Neural progenitor cell (in vitro differentiated cells): ENCODE measurements at regions not wholly inside any gene's neighbourhood (a gene's known extent, or its start where the extent isn't known, plus 50 kb on each side); places are given as distances from the start of the nearest gene placed in this dataset.
A peak's percentile ranks its signal among the peaks of the same experiment; 100 is the strongest.

Source experiments
- DNase-seq: peaks from one replicate; pipeline ENCODE4 v3.0.0-alpha.2; 2016; ENCODE audit warnings: low spot score
- H2AFZ ChIP-seq: fragments of 200-600 bp; sonication (generic); replicated peaks from 2 replicates; pipeline ENCODE4 v1.6.1; 2016; ENCODE audit warnings: antibody characterized with exemption
- H3F3A ChIP-seq: fragments of 200-600 bp; sonication (generic); 2 replicates; pipeline ENCODE4 v1.6.1; 2016; ENCODE audit warnings: antibody characterized with exemption, low read depth
- H3K27ac ChIP-seq: fragments of 200-600 bp; sonication (generic); 2 replicates; pipeline ENCODE4 v1.5.1; 2016; ENCODE audit warnings: mild to moderate bottlenecking
- H3K27me3 ChIP-seq: fragments of 200-600 bp; sonication (generic); 2 replicates; pipeline ENCODE4 v1.6.1; 2016; ENCODE audit warnings: mild to moderate bottlenecking, moderate library complexity
- H3K36me3 ChIP-seq: fragments of 200-600 bp; sonication (generic); 2 replicates; pipeline ENCODE4 v1.5.1; 2016
- H3K4me1 ChIP-seq: fragments of 200-600 bp; sonication (generic); 2 replicates; pipeline ENCODE4 v1.6.1; 2016; ENCODE audit warnings: mixed run types
- H3K4me2 ChIP-seq: fragments of 200-600 bp; sonication (generic); 2 replicates; pipeline ENCODE4 v1.6.1; 2016
- H3K4me3 ChIP-seq: fragments of 200-600 bp; sonication (generic); 2 replicates; pipeline ENCODE4 v1.5.1; 2016
- H3K79me2 ChIP-seq: fragments of 200-600 bp; sonication (generic); 2 replicates; pipeline ENCODE4 v1.6.1; 2016; ENCODE audit warnings: low read depth
- H3K9ac ChIP-seq: fragments of 200-600 bp; sonication (generic); 2 replicates; pipeline ENCODE4 v1.6.1; 2016
- H3K9me3 ChIP-seq: fragments of 200-600 bp; sonication (generic); 2 replicates; pipeline ENCODE4 v1.5.1; 2016; ENCODE audit warnings: low read depth
- H4K20me1 ChIP-seq: fragments of 200-600 bp; sonication (generic); 2 replicates; pipeline ENCODE4 v1.6.1; 2016; ENCODE audit warnings: low read depth
- H3K27ac Mint-ChIP-seq: 3 replicates; pipeline ENCODE4 v1.8.0; 2021; ENCODE audit warnings: mixed read lengths
- H3K27me3 Mint-ChIP-seq: 2 replicates; pipeline ENCODE4 v1.8.0; 2022; ENCODE audit warnings: low read depth, mild to moderate bottlenecking, inconsistent platforms, moderate library complexity, mixed read lengths; ENCODE audit not compliant: insufficient read depth
- H3K36me3 Mint-ChIP-seq: 3 replicates; pipeline ENCODE4 v1.8.0; 2021; ENCODE audit warnings: mixed read lengths
- H3K4me1 Mint-ChIP-seq: 3 replicates; pipeline ENCODE4 v1.8.0; 2021; ENCODE audit warnings: mixed read lengths
- H3K4me3 Mint-ChIP-seq: 3 replicates; pipeline ENCODE4 v1.8.0; 2021; ENCODE audit warnings: mild to moderate bottlenecking, moderate library complexity, mixed read lengths
- H3K9me3 Mint-ChIP-seq: 3 replicates; pipeline ENCODE4 v1.8.0; 2020; ENCODE audit warnings: mixed read lengths
- EZH2 ChIP-seq: fragments of 200-600 bp; sonication (generic); IDR thresholded peaks from 2 replicates; pipeline ENCODE4 v1.6.1; 2017; ENCODE audit warnings: antibody characterized with exemption, mild to moderate bottlenecking, moderate library complexity
- EZH2phosphoT487 ChIP-seq: fragments of 200-600 bp; sonication (generic); IDR thresholded peaks from 2 replicates; pipeline ENCODE4 v1.6.1; 2017; ENCODE audit warnings: antibody characterized with exemption
- TF ChIP-seq, protein P1 (sequence below): fragments of 200-600 bp; sonication (generic); IDR thresholded peaks from 2 replicates; pipeline ENCODE4 v1.5.1; 2017; ENCODE audit warnings: antibody characterized with exemption, mild to moderate bottlenecking

DNA sequence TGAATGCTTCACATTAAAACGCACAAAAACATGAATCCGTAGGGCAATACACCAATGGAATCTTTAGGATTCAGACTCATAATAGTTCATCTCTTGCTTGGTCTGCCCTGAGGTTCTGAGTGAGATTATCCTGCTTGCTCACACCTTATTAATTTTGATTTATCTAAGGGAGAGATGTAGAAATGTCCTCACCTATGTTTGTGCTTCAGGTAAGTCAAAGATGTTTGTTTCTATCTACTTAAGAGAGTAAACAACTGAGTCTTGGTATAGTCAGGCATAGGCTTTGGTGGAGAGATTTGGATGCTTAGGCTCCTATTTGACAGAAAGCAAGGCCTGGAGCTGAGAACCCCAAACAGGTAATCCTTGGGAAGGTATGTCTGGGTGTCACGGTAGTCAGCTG is 231.0 kb upstream of the TNP1 start:
- Histone ChIP-seq H3K4me2 (no peak overlapping the region), H3K9ac (no peak overlapping the region), H3K79me2 (no peaks in the 10 kb centered on the region), H3K4me1 (peaks cover 7% of the 10 kb centered on the region), H3K36me3 (no peaks in the 10 kb centered on the region), H3F3A (no peaks in the 10 kb centered on the region), H3K27me3 (no peaks in the 10 kb centered on the region), H4K20me1 (no peaks in the 10 kb centered on the region), H2AFZ (no peak overlapping the region), H3K4me3 (no peak overlapping the region), H3K9me3 (no peaks in the 10 kb centered on the region), H3K27ac (no peak overlapping the region)
- no peak for DNase-seq
- Mint-ChIP-seq H3K36me3 (no peaks in the 10 kb centered on the region), H3K4me3 (no peak overlapping the region), H3K9me3 (peaks cover 6% of the 10 kb centered on the region), H3K4me1 (peaks cover 4% of the 10 kb centered on the region), H3K27me3 (peaks cover 6% of the 10 kb centered on the region), H3K27ac (no peak overlapping the region)
- TF ChIP-seq EZH2phosphoT487: no peak
- TF ChIP-seq, protein P1, sequence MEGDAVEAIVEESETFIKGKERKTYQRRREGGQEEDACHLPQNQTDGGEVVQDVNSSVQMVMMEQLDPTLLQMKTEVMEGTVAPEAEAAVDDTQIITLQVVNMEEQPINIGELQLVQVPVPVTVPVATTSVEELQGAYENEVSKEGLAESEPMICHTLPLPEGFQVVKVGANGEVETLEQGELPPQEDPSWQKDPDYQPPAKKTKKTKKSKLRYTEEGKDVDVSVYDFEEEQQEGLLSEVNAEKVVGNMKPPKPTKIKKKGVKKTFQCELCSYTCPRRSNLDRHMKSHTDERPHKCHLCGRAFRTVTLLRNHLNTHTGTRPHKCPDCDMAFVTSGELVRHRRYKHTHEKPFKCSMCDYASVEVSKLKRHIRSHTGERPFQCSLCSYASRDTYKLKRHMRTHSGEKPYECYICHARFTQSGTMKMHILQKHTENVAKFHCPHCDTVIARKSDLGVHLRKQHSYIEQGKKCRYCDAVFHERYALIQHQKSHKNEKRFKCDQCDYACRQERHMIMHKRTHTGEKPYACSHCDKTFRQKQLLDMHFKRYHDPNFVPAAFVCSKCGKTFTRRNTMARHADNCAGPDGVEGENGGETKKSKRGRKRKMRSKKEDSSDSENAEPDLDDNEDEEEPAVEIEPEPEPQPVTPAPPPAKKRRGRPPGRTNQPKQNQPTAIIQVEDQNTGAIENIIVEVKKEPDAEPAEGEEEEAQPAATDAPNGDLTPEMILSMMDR: no peak
- TF ChIP-seq EZH2: no peak

DNA sequence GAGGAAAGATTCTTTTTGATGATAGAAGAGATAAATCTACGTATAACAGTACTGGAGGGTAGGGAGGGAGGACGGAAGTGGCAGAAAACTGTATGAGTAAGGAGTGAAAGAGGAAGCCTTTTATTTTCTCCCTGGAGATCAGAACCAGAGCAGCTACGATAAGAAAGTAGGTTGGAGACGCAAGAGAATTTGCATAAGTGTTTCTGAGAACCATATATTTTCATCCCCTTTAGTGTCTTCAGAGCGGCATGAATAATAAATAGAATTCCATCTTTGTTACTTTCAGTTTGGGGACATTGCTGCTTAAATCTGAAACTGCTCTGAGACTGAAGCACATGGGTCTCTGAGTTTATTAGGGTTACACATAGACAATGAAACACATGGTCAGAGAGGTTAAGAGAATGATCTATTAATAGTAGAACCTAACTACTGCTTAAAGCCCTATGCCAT is 230.2 kb upstream of the TNP1 start:
- Histone ChIP-seq H3K27me3 (no peaks in the 10 kb centered on the region), H3K9ac (no peak overlapping the region), H3K4me1 (peaks cover 7% of the 10 kb centered on the region), H4K20me1 (no peaks in the 10 kb centered on the region), H3F3A (no peaks in the 10 kb centered on the region), H3K36me3 (no peaks in the 10 kb centered on the region), H3K9me3 (no peaks in the 10 kb centered on the region), H3K4me2 (no peak overlapping the region), H2AFZ (peak overlapping the region; percentile 36), H3K4me3 (no peak overlapping the region), H3K27ac (no peak overlapping the region), H3K79me2 (no peaks in the 10 kb centered on the region)
- DNase-seq: no peak
- H3K36me3 Mint-ChIP-seq: no peaks in the 10 kb centered on the region
- H3K4me3 Mint-ChIP-seq: no peak overlapping the region
- H3K4me1 Mint-ChIP-seq: peaks cover 4% of the 10 kb centered on the region
- H3K27ac Mint-ChIP-seq: no peak overlapping the region
- peaks cover 5% of the 10 kb centered on the region for H3K27me3 Mint-ChIP-seq
- peaks cover 6% of the 10 kb centered on the region for H3K9me3 Mint-ChIP-seq
- TF ChIP-seq, protein P1: no peak
- TF ChIP-seq EZH2phosphoT487 (no peak), EZH2 (no peak)

DNA sequence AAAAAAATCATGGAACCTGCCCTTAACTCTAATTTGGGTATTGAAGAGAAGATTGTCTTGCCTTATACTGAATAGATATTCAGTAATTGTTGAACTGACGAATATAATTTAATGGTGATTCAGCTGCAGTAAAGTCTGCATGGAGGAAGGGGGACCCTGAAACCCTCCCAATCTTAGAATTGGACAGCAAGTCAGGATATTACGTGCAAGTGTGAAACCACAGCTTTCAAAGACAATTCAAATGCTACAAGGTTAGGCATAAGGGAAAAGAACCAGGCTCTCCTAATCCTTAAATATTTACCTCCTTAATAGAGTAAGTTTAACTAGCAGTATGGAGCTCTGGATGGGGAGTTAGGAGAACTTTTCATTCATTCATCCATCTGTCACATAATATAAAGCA is 226.9 kb upstream of the TNP1 start:
- Mint-ChIP-seq H3K4me3 (no peak overlapping the region), H3K4me1 (peaks cover 4% of the 10 kb centered on the region), H3K27me3 (peaks cover 2% of the 10 kb centered on the region), H3K9me3 (no peaks in the 10 kb centered on the region), H3K27ac (no peak overlapping the region), H3K36me3 (no peaks in the 10 kb centered on the region)
- Histone ChIP-seq H3K79me2 (no peaks in the 10 kb centered on the region), H3K4me3 (no peak overlapping the region), H3K27ac (no peak overlapping the region), H3K4me2 (no peak overlapping the region), H3K27me3 (no peaks in the 10 kb centered on the region), H3K9ac (no peak overlapping the region), H2AFZ (no peak overlapping the region), H3K4me1 (peaks cover 7% of the 10 kb centered on the region), H3K9me3 (no peaks in the 10 kb centered on the region), H3K36me3 (no peaks in the 10 kb centered on the region), H3F3A (no peaks in the 10 kb centered on the region), H4K20me1 (no peaks in the 10 kb centered on the region)
- no peak for DNase-seq
- TF ChIP-seq, protein P1: no peak
- no peak for TF ChIP-seq EZH2phosphoT487
- TF ChIP-seq EZH2: no peak
